SK-N-SH treated with all-trans-retinoic acid at 6 μM for 48 hours (cell line): ENCODE measurements at regions not wholly inside any gene's neighbourhood (a gene's known extent, or its start where the extent isn't known, plus 50 kb on each side); places are given as distances from the start of the nearest gene placed in this dataset.

Source experiments
- ATAC-seq: fragments of 200-7000 bp; cut with Tn5 transposase; 3 replicates; pipeline ENCODE4 v1.9.1; 2020; ENCODE audit warnings: mild to moderate bottlenecking, moderate library complexity
- BACH2 ChIP-seq: fragments of 250-450 bp; sonication (Bioruptor Pico); IDR thresholded peaks from 2 replicates; pipeline ENCODE4 v1.9.0; 2021; ENCODE audit warnings: mild to moderate bottlenecking, borderline replicate concordance
- GLIS3 ChIP-seq: fragments of 250-450 bp; sonication (Bioruptor Pico); IDR thresholded peaks from 2 replicates; pipeline ENCODE4 v1.5.0; 2020; ENCODE audit warnings: mild to moderate bottlenecking, moderate library complexity
- ISL1 ChIP-seq: fragments of 250-450 bp; sonication (Bioruptor Pico); IDR thresholded peaks from 2 replicates; pipeline ENCODE4 v2.1.2; 2022; ENCODE audit warnings: mild to moderate bottlenecking, moderate library complexity
- OSR1 ChIP-seq: fragments of 250-450 bp; sonication (Bioruptor Pico); IDR thresholded peaks from 2 replicates; pipeline ENCODE4 v1.8.0; 2022; ENCODE audit warnings: moderate library complexity, mild to moderate bottlenecking, inconsistent platforms
- PPARA ChIP-seq: fragments of 250-450 bp; sonication (Bioruptor Pico); IDR thresholded peaks from 2 replicates; pipeline ENCODE4 v1.5.0; 2020; ENCODE audit warnings: mild to moderate bottlenecking, borderline replicate concordance
- RARB ChIP-seq: fragments of 250-450 bp; sonication (Bioruptor Pico); IDR thresholded peaks from 2 replicates; pipeline ENCODE4 v1.8.0; 2021; ENCODE audit warnings: mild to moderate bottlenecking, moderate library complexity
- TCF4 ChIP-seq: fragments of 250-450 bp; sonication (Bioruptor Pico); IDR thresholded peaks from 2 replicates; pipeline ENCODE4 v1.8.0; 2021; ENCODE audit warnings: mild to moderate bottlenecking, moderate library complexity, borderline replicate concordance
- TOX ChIP-seq: fragments of 250-450 bp; sonication (Bioruptor Pico); IDR thresholded peaks from 2 replicates; pipeline ENCODE4 v1.8.0; 2021; ENCODE audit warnings: mild to moderate bottlenecking, moderate library complexity, borderline replicate concordance
- ZC3H10 ChIP-seq: fragments of 250-450 bp; sonication (Bioruptor Pico); IDR thresholded peaks from 2 replicates; pipeline ENCODE4 v1.5.1; 2021; ENCODE audit warnings: mild to moderate bottlenecking, moderate library complexity
- ZFP3 ChIP-seq: fragments of 250-450 bp; sonication (Bioruptor Pico); IDR thresholded peaks from 2 replicates; pipeline ENCODE4 v1.5.0; 2020; ENCODE audit warnings: mild to moderate bottlenecking, moderate library complexity
- ZFP30 ChIP-seq: fragments of 450-650 bp; formaldehyde crosslinking; IDR thresholded peaks from 2 replicates; pipeline ENCODE4 v1.5.0; 2022; ENCODE audit warnings: mild to moderate bottlenecking, moderate library complexity
- ZNF70 ChIP-seq: fragments of 450-650 bp; formaldehyde crosslinking; IDR thresholded peaks from 2 replicates; pipeline ENCODE4 v1.5.0; 2020; ENCODE audit warnings: mild to moderate bottlenecking, moderate library complexity
- ZNF8 ChIP-seq: fragments of 450-650 bp; formaldehyde crosslinking; IDR thresholded peaks from 2 replicates; pipeline ENCODE4 v1.5.0; 2020; ENCODE audit warnings: mild to moderate bottlenecking, moderate library complexity
- TF ChIP-seq, protein P1 (sequence below): fragments of 250-450 bp; sonication (Bioruptor Pico); IDR thresholded peaks from 2 replicates; pipeline ENCODE4 v1.5.1; 2020; ENCODE audit warnings: low read depth, mild to moderate bottlenecking, moderate library complexity
- TF ChIP-seq, protein P2 (sequence below): fragments of 250-450 bp; sonication (Bioruptor Pico); IDR thresholded peaks from 2 replicates; pipeline ENCODE4 v1.5.1; 2021; ENCODE audit warnings: mild to moderate bottlenecking, moderate library complexity
- TF ChIP-seq, protein P3 (sequence below): fragments of 250-450 bp; sonication (Bioruptor Pico); IDR thresholded peaks from 2 replicates; pipeline ENCODE4 v1.8.0; 2020; ENCODE audit warnings: mild to moderate bottlenecking, moderate library complexity, borderline replicate concordance
- TF ChIP-seq, protein P4 (sequence below): fragments of 250-450 bp; sonication (Bioruptor Pico); IDR thresholded peaks from 2 replicates; pipeline ENCODE4 v1.5.0; 2020; ENCODE audit warnings: mild to moderate bottlenecking, moderate library complexity

DNA sequence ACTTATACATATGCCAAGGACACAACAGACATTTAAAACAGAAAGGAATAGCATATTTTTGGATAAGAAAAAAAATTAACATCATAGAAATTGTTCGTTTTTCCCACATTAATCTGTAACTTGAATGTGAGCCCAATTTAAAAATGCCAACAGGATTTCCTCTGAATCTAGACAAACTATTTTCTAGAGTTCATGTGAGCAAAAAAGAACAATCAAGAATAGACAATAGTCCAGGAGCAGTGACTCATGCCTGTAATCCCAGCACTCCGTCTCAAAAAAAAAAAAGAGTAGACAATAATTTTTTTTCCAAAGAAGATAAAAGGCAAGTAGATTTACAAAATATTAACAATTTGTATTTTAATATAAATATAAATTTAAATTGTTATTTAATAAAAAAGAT, 73.7 kb upstream of the DUSP21 start (continued):
- TF ChIP-seq, protein P1, sequence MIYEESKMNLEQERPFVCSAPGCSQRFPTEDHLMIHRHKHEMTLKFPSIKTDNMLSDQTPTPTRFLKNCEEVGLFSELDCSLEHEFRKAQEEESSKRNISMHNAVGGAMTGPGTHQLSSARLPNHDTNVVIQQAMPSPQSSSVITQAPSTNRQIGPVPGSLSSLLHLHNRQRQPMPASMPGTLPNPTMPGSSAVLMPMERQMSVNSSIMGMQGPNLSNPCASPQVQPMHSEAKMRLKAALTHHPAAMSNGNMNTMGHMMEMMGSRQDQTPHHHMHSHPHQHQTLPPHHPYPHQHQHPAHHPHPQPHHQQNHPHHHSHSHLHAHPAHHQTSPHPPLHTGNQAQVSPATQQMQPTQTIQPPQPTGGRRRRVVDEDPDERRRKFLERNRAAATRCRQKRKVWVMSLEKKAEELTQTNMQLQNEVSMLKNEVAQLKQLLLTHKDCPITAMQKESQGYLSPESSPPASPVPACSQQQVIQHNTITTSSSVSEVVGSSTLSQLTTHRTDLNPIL: no peak

DNA sequence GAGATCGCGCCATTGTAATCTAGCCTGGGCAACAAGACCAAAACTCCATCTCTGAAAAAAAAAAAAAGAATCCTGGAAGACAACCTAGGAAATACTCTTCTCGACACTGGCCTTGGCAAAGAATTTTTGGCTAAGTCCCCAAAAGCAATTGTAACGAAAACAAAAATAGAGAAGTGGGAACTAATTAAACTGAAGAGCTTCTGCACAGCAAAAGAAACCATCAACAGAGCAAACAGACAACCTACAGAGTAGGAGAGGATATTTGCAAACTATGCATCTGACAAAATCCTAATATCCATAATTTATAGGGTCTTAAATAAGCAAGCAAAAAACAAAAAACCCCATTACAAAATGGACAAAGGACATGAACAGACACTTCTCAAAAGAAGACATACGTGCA, 76.5 kb upstream of the DUSP21 start:
- TF ChIP-seq BACH2 (CRISPR knock-in tag): no peak
- TF ChIP-seq, protein P2, sequence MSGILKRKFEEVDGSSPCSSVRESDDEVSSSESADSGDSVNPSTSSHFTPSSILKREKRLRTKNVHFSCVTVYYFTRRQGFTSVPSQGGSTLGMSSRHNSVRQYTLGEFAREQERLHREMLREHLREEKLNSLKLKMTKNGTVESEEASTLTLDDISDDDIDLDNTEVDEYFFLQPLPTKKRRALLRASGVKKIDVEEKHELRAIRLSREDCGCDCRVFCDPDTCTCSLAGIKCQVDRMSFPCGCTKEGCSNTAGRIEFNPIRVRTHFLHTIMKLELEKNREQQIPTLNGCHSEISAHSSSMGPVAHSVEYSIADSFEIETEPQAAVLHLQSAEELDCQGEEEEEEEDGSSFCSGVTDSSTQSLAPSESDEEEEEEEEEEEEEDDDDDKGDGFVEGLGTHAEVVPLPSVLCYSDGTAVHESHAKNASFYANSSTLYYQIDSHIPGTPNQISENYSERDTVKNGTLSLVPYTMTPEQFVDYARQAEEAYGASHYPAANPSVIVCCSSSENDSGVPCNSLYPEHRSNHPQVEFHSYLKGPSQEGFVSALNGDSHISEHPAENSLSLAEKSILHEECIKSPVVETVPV (CRISPR knock-in tag): no peak
- no peak for TF ChIP-seq ZNF8
- no peak for TF ChIP-seq OSR1
- no peak for TF ChIP-seq ZFP30
- TF ChIP-seq TCF4 (CRISPR knock-in tag): no peak
- no peak for ATAC-seq

DNA sequence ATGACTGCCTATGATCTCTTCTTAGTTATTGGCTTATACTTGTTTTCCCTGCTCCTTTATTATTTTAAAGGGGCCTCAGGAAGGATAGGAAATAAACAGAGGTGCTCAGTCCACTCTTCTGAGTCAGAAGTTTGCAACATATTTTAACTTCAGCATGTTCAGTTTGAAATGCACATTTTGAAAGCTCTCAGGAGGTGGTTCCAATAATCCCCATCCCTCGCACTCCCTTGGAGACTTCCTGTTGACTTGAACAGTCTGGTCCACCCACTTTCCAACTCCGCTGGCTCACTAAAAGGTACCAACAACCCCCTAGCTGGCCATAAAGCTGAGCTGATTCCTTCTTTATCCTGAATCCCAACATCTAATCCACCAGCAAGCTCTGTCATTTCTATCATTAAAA, 78.3 kb upstream of the DUSP21 start:
- TF ChIP-seq PPARA (no peak), ZFP30 (no peak), ZC3H10 (CRISPR knock-in tag) (no peak), ZNF70 (no peak), OSR1 (no peak)
- TF ChIP-seq, protein P3, sequence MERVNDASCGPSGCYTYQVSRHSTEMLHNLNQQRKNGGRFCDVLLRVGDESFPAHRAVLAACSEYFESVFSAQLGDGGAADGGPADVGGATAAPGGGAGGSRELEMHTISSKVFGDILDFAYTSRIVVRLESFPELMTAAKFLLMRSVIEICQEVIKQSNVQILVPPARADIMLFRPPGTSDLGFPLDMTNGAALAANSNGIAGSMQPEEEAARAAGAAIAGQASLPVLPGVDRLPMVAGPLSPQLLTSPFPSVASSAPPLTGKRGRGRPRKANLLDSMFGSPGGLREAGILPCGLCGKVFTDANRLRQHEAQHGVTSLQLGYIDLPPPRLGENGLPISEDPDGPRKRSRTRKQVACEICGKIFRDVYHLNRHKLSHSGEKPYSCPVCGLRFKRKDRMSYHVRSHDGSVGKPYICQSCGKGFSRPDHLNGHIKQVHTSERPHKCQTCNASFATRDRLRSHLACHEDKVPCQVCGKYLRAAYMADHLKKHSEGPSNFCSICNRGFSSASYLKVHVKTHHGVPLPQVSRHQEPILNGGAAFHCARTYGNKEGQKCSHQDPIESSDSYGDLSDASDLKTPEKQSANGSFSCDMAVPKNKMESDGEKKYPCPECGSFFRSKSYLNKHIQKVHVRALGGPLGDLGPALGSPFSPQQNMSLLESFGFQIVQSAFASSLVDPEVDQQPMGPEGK (CRISPR knock-in tag): no peak
- no peak for ATAC-seq

DNA sequence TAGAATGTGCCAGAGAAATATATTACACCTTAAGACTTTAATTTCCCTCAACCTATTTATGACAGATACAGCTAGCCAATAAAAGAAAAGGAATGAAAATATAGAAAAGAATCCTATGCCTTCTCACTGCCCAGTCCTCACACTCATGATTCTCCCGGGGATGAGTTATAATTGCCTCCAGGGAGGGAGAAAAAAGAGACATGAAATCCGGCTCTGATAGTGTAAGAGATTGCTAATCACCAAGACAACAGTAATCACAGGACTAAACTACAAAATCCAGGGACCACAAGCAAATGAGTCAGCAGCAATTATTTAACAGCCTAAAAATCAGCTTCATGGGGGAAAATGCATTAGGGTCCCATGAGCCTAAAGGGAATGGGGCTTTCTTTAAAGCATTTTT, 95.9 kb upstream of the DUSP21 start:
- no peak for ATAC-seq

DNA sequence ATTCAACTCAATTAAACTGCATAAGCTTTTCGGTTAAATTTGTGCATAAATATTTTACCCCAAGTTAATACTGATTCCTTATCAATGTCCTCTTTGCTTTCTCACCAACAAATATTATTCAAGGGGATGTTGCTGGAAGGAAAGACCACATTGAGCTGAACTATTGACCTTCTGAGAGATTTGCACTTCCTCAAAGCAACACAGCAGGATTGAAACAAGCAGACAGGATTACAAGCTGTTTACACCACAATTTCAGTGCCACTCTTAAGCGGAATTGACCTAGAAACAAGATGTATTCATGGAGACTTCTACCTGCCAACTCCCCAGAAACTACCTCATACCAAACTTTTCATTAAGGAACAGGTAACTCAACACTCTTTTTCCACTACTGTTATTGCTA, 96.5 kb upstream of the DUSP21 start:
- TF ChIP-seq, protein P2 (CRISPR knock-in tag): no peak
- TF ChIP-seq GLIS3 (CRISPR knock-in tag) (no peak), BACH2 (CRISPR knock-in tag) (no peak), TCF4 (CRISPR knock-in tag) (no peak), TOX (CRISPR knock-in tag) (no peak), OSR1 (no peak), ISL1 (CRISPR knock-in tag) (no peak), ZFP3 (CRISPR knock-in tag) (no peak), PPARA (no peak), ZNF70 (no peak)
- TF ChIP-seq, protein P1: no peak
- TF ChIP-seq, protein P4, sequence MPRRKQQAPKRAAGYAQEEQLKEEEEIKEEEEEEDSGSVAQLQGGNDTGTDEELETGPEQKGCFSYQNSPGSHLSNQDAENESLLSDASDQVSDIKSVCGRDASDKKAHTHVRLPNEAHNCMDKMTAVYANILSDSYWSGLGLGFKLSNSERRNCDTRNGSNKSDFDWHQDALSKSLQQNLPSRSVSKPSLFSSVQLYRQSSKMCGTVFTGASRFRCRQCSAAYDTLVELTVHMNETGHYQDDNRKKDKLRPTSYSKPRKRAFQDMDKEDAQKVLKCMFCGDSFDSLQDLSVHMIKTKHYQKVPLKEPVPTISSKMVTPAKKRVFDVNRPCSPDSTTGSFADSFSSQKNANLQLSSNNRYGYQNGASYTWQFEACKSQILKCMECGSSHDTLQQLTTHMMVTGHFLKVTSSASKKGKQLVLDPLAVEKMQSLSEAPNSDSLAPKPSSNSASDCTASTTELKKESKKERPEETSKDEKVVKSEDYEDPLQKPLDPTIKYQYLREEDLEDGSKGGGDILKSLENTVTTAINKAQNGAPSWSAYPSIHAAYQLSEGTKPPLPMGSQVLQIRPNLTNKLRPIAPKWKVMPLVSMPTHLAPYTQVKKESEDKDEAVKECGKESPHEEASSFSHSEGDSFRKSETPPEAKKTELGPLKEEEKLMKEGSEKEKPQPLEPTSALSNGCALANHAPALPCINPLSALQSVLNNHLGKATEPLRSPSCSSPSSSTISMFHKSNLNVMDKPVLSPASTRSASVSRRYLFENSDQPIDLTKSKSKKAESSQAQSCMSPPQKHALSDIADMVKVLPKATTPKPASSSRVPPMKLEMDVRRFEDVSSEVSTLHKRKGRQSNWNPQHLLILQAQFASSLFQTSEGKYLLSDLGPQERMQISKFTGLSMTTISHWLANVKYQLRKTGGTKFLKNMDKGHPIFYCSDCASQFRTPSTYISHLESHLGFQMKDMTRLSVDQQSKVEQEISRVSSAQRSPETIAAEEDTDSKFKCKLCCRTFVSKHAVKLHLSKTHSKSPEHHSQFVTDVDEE (CRISPR knock-in tag): no peak
- ATAC-seq: no peak

More for the DNA sequence above, 95.9 kb upstream of the DUSP21 start:
- TF ChIP-seq, protein P3 (CRISPR knock-in tag): no peak
- TF ChIP-seq TOX (CRISPR knock-in tag) (no peak), RARB (CRISPR knock-in tag) (no peak), ZFP30 (no peak), ZFP3 (CRISPR knock-in tag) (no peak), GLIS3 (CRISPR knock-in tag) (no peak)
- TF ChIP-seq, protein P2 (CRISPR knock-in tag): no peak
- TF ChIP-seq, all 23 proteins: peak for 0
